Ishikawa (cell line): ENCODE measurements at regions not wholly inside any gene's neighbourhood (a gene's known extent, or its start where the extent isn't known, plus 50 kb on each side); places are given as distances from the start of the nearest gene placed in this dataset.

Source experiments
- CREB1 ChIP-seq: IDR thresholded peaks from 2 replicates; pipeline ENCODE4 v1.6.1; 2012; ENCODE audit warnings: low read depth
- RAD21 ChIP-seq: IDR thresholded peaks from 2 replicates; pipeline ENCODE4 v1.6.1; 2012; ENCODE audit warnings: low read depth
- TEAD4 ChIP-seq: IDR thresholded peaks from 2 replicates; pipeline ENCODE4 v1.6.1; 2012
- TF ChIP-seq, protein P1 (sequence below): IDR thresholded peaks from 2 replicates; pipeline ENCODE4 v1.6.1; 2012; ENCODE audit warnings: low read depth, mild to moderate bottlenecking

DNA sequence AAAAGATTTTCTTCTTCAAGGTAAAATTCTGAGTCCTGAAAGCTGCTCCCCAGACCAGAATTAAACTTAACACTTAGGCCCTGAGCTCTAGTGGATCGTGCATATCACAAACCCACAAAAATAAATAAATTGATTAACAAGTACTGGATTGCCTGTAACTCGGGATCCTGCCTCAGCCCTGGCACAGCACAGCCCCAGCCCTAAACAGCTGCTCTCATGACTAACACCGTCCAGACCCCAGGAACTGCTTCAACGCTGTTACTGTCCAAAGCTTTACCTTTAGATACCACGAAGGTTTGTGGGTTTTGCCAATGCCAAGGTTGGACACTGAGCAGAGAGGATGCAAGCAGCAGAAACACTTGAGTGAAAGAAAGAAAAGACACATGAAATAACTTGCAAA is 172.5 kb downstream of the COPRS start:
- no peak for TF ChIP-seq TEAD4
- no peak for TF ChIP-seq CREB1
- TF ChIP-seq, protein P1, sequence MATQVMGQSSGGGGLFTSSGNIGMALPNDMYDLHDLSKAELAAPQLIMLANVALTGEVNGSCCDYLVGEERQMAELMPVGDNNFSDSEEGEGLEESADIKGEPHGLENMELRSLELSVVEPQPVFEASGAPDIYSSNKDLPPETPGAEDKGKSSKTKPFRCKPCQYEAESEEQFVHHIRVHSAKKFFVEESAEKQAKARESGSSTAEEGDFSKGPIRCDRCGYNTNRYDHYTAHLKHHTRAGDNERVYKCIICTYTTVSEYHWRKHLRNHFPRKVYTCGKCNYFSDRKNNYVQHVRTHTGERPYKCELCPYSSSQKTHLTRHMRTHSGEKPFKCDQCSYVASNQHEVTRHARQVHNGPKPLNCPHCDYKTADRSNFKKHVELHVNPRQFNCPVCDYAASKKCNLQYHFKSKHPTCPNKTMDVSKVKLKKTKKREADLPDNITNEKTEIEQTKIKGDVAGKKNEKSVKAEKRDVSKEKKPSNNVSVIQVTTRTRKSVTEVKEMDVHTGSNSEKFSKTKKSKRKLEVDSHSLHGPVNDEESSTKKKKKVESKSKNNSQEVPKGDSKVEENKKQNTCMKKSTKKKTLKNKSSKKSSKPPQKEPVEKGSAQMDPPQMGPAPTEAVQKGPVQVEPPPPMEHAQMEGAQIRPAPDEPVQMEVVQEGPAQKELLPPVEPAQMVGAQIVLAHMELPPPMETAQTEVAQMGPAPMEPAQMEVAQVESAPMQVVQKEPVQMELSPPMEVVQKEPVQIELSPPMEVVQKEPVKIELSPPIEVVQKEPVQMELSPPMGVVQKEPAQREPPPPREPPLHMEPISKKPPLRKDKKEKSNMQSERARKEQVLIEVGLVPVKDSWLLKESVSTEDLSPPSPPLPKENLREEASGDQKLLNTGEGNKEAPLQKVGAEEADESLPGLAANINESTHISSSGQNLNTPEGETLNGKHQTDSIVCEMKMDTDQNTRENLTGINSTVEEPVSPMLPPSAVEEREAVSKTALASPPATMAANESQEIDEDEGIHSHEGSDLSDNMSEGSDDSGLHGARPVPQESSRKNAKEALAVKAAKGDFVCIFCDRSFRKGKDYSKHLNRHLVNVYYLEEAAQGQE = no peak
- TF ChIP-seq RAD21 = no peak
